ENCODE measurements at regions not wholly inside any gene's neighbourhood (a gene's known extent, or its start where the extent isn't known, plus 50 kb on each side); places are given as distances from the start of the nearest gene placed in this dataset.

DNA sequence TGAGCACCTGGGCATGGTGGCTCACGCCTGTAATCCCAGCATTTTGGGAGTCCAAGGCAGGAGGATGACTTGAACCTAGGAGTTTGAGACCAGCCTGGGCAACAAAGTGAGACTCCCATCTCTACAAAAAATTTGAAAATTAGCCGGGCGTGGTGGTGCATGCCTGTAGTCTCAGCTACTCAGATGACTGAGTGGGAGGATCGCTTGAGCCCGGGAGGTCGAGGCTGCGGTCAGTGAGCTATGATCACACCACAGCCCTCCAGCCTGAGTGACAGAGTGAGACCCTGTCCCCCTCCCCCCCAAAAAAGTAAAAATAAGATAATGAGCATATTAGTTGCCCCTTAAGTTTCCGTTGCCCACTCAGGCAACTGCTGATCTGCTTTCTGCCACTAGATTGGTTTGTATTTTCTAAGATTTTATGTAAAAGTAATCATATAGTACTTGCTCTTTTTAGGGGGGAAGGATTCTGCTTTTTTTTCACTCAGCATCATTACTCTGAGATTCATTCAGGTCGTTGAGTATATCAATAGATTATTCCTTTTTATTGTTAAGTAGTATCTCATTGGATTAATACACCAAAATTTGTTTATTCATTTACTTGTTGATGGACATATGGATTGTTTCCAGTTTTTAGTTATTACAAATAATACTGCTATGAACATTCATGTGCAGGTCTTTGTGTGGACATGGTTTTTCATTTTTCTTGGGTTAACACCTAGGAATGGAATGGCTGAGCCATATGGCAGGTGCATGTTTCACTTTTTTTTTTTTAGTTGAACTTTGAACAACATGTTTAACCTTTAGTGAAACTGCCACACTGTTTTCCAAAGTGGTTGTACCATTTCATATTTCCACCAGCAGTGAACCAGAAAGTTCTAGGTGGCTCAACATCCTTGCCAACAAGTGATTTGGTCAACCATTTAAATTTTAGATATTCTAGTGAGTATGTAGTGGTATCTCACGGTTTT lies 75.0 kb upstream of the SPRED2 start:
- H3K9me3 ChIP-seq (ENCODE audit: control insufficient read depth in 2 of 2, low read length in 2 of 2): no peaks in the 10 kb centered on the region
- no peaks in the 10 kb centered on the region for H3K27me3 ChIP-seq (ENCODE audit: control insufficient read depth in 1 of 2, insufficient read depth in 2 of 2, low read length in 2 of 2)
- no peak overlapping the region for H3K9ac ChIP-seq (ENCODE audit: low read length in 2 of 2)
- no peaks in the 10 kb centered on the region for H3K4me1 ChIP-seq (ENCODE audit: control insufficient read depth, insufficient read depth, low read length)
- H3K27ac ChIP-seq (ENCODE audit: low read length): no peak overlapping the region
- no peaks in the 10 kb centered on the region for H3K36me3 ChIP-seq (ENCODE audit: control insufficient read depth in 2 of 2, insufficient read depth in 2 of 2, low read length in 2 of 2)
- no peak overlapping the region for H3K4me3 ChIP-seq (ENCODE audit: low read length in 2 of 2)

DNA sequence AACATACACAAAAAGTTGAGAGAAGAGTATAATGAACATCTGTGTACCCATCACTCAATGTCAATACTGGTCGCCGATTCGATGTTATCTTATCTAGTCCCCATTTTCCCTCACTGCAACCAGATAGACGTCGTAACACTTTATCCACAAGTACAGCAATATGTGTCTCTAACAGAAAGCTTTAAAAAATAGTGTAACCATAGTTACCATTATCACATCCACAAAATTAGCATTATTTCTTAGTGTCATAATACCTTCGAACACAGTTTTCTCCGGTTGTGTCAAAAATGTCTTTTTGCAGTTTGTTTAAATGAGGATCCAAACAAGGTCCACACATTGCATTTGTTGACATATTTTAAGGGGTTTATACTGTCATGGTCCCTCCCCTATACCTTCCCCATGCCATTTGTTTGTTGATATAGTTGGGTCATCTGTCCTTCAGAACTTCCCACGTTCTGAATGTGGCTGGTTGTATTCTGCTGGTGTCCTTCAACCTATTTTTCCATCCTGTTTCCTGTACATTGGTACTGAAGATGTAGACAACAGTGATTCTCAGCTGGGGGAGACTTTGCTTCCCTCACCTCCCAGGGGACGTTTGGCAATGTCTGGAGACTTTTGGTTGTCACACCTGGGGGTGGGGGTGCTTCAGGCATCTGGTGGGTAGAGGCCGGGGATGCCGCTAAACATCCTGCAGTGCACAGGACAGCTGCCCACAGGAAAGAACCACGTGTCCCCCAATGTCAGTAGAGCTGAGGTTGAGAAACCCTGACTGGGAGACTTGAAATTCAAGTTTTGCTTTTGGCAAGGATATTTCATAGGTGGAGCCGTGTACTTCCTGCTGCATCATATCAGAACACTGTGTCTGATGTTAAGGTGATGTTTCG lies 72.7 kb upstream of the SPRED2 start:
- Histone ChIP-seq H3K4me1 (ENCODE audit: control insufficient read depth, insufficient read depth, low read length) (no peaks in the 10 kb centered on the region), H3K36me3 (ENCODE audit: control insufficient read depth in 2 of 2, insufficient read depth in 2 of 2, low read length in 2 of 2) (no peaks in the 10 kb centered on the region), H3K4me3 (ENCODE audit: low read length in 2 of 2) (no peak overlapping the region), H3K9ac (ENCODE audit: low read length in 2 of 2) (no peak overlapping the region), H3K27me3 (ENCODE audit: control insufficient read depth in 1 of 2, insufficient read depth in 2 of 2, low read length in 2 of 2) (no peaks in the 10 kb centered on the region), H3K27ac (ENCODE audit: low read length) (no peak overlapping the region), H3K9me3 (ENCODE audit: control insufficient read depth in 2 of 2, low read length in 2 of 2) (no peaks in the 10 kb centered on the region)

DNA sequence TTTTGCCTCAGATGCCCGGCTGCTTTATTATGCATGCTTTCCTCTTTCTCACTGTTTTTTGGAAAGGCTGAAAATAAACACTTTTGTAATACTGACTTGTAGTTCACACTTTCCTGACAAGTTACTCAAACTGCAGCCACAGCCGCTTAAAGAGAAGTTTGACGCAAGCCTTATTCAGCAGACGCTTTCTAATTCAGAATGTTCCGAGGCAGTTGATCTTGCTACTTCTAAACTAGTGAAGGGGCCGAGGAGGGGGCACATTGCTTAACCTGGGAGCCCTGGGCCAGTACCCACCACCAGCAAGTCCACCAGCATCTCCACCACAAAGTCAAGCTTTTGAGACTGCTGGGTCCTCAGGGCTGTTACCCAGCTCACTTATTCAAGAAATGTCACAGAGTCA lies 71.8 kb upstream of the SPRED2 start:
- Histone ChIP-seq H3K9ac (ENCODE audit: low read length in 2 of 2) (no peak overlapping the region), H3K27me3 (ENCODE audit: control insufficient read depth in 1 of 2, insufficient read depth in 2 of 2, low read length in 2 of 2) (no peaks in the 10 kb centered on the region), H3K27ac (ENCODE audit: low read length) (no peak overlapping the region)

DNA sequence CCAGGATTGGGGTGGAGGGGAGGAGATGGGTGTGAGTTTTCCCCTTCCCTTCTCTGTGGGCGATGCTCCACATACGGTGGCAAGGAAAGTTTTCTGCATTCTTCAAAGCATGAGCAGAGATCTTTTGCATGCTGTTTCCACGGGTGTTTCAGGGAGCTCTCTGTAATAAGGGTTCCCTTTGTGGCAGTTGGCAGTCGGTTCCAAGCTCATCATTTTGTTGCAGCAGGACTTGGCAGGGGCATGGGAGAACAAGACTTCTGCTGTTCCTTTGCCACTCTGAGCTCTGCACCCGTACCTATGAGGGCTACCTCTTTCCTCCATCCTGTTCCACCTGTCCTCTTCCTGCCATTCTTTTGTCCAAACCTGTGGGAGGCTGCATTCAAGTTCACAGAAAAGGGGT lies 71.3 kb upstream of the SPRED2 start:
- Histone ChIP-seq H3K27me3 (ENCODE audit: control insufficient read depth in 1 of 2, insufficient read depth in 2 of 2, low read length in 2 of 2) (no peaks in the 10 kb centered on the region), H3K36me3 (ENCODE audit: control insufficient read depth in 2 of 2, insufficient read depth in 2 of 2, low read length in 2 of 2) (no peaks in the 10 kb centered on the region), H3K9me3 (ENCODE audit: control insufficient read depth in 2 of 2, low read length in 2 of 2) (no peaks in the 10 kb centered on the region), H3K9ac (ENCODE audit: low read length in 2 of 2) (no peak overlapping the region), H3K27ac (ENCODE audit: low read length) (no peak overlapping the region), H3K4me3 (ENCODE audit: low read length in 2 of 2) (no peak overlapping the region), H3K4me1 (ENCODE audit: control insufficient read depth, insufficient read depth, low read length) (no peaks in the 10 kb centered on the region)

More for the DNA sequence above, 71.8 kb upstream of the SPRED2 start:
- Histone ChIP-seq H3K36me3 (ENCODE audit: control insufficient read depth in 2 of 2, insufficient read depth in 2 of 2, low read length in 2 of 2) (no peaks in the 10 kb centered on the region), H3K4me3 (ENCODE audit: low read length in 2 of 2) (no peak overlapping the region), H3K4me1 (ENCODE audit: control insufficient read depth, insufficient read depth, low read length) (no peaks in the 10 kb centered on the region), H3K9me3 (ENCODE audit: control insufficient read depth in 2 of 2, low read length in 2 of 2) (no peaks in the 10 kb centered on the region)

DNA sequence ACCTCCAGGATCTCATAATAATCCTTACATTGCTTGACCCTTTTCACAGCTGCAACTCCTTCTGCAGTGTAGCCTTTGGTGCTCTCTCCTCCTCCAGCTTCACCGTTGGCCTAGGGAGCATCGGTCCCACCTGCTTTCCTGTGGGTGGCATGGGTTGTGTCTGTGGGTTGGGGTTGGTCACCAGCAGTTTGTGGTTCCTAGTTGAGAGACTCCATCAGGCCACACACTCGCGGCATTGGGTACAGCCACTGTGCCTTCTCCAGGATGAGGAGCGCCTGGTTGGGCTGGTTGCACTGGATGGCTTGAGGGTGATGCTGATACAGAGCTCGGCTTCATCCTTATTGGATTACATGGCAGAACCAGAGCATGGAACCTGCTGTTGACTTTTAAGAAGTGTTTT lies 69.4 kb upstream of the SPRED2 start:
- H3K4me1 ChIP-seq (ENCODE audit: control insufficient read depth, insufficient read depth, low read length): no peaks in the 10 kb centered on the region
- H3K27ac ChIP-seq (ENCODE audit: low read length): no peak overlapping the region
- no peak overlapping the region for H3K4me3 ChIP-seq (ENCODE audit: low read length in 2 of 2)
- H3K9ac ChIP-seq (ENCODE audit: low read length in 2 of 2): no peak overlapping the region
- no peaks in the 10 kb centered on the region for H3K36me3 ChIP-seq (ENCODE audit: control insufficient read depth in 2 of 2, insufficient read depth in 2 of 2, low read length in 2 of 2)
- no peaks in the 10 kb centered on the region for H3K9me3 ChIP-seq (ENCODE audit: control insufficient read depth in 2 of 2, low read length in 2 of 2)
- no peaks in the 10 kb centered on the region for H3K27me3 ChIP-seq (ENCODE audit: control insufficient read depth in 1 of 2, insufficient read depth in 2 of 2, low read length in 2 of 2)

DNA sequence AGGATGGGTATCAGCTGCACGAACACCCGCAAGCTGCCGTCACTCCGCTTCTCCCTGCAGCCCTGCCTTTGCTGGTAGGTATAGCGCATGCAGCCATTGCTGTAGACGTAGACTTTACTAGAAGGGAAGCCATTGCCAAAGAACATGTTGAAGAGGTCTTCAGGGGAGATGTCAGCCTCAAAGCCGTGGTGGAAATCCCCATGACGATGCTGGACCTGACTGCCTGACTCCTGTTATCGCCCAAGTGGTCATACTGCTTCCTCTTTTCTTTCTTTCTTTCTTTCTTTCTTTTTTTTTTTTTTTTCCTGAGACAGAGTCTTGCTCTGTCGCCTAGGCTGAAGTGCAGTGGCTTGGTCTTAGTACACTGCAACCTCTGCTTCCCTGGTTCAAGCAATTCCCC lies 68.7 kb upstream of the SPRED2 start:
- Histone ChIP-seq H3K27me3 (ENCODE audit: control insufficient read depth in 1 of 2, insufficient read depth in 2 of 2, low read length in 2 of 2) (no peaks in the 10 kb centered on the region), H3K27ac (ENCODE audit: low read length) (no peak overlapping the region), H3K9me3 (ENCODE audit: control insufficient read depth in 2 of 2, low read length in 2 of 2) (no peaks in the 10 kb centered on the region), H3K4me1 (ENCODE audit: control insufficient read depth, insufficient read depth, low read length) (no peaks in the 10 kb centered on the region), H3K4me3 (ENCODE audit: low read length in 2 of 2) (no peak overlapping the region), H3K9ac (ENCODE audit: low read length in 2 of 2) (no peak overlapping the region), H3K36me3 (ENCODE audit: control insufficient read depth in 2 of 2, insufficient read depth in 2 of 2, low read length in 2 of 2) (no peaks in the 10 kb centered on the region)

DNA sequence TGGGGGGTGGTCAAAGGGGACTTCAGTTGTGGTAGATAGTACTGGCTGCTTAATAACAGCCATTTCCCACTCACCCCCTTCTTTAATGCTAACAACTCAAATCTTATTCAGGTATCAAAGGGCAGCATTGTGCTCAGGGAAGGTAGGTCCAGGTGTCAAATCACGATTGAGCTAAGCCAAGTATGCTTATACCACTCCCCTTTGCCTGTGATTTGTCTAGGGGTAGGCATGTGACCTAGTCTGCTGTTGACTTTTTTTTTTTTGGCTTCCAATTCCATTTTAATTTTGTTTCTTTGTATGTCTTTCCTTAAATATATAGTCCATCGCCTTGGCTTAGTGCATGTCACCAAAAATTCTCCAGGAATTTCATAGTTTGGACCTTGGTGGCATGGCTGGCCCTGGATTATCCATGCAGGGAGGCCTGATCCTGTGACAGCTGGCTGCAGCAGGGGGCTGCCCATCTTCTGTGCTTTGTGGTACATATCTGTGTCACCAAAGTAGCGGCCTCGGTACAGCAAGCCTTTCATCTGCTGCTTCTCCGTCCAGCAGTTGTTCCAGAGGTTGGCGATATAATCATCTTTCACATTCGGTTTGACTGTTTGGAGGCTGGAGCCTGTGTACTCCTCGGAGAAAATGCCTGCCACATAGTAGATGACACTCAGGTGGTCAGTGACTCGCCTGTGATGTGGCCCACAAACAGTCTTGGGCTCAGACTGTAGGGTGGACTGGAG lies 68.1 kb upstream of the SPRED2 start:
- Histone ChIP-seq H3K27me3 (ENCODE audit: control insufficient read depth in 1 of 2, insufficient read depth in 2 of 2, low read length in 2 of 2) (no peaks in the 10 kb centered on the region), H3K9ac (ENCODE audit: low read length in 2 of 2) (no peak overlapping the region), H3K4me3 (ENCODE audit: low read length in 2 of 2) (no peak overlapping the region), H3K27ac (ENCODE audit: low read length) (no peak overlapping the region), H3K4me1 (ENCODE audit: control insufficient read depth, insufficient read depth, low read length) (no peaks in the 10 kb centered on the region), H3K9me3 (ENCODE audit: control insufficient read depth in 2 of 2, low read length in 2 of 2) (no peaks in the 10 kb centered on the region), H3K36me3 (ENCODE audit: control insufficient read depth in 2 of 2, insufficient read depth in 2 of 2, low read length in 2 of 2) (no peaks in the 10 kb centered on the region)

DNA sequence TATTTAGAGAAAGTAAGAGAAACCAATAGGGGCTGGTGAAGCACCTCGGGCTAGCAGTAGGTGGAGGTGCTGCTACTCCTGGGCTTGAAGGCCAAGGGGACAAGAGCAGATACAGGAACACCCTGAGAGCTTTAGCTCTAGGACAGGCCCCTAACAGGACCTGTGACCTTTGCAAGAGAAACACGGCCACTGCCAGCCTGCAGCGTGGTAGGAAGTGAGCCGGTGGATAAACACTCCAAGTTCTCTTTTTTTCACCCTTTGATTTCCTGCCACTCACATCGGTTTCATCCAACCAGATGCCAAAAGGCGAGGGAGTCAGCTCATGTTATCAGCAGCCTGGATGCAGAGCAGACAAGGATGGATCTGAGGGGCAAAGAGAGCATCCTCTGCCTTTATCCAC lies 66.8 kb upstream of the SPRED2 start:
- H3K9me3 ChIP-seq (ENCODE audit: control insufficient read depth in 2 of 2, low read length in 2 of 2): no peaks in the 10 kb centered on the region
- H3K27me3 ChIP-seq (ENCODE audit: control insufficient read depth in 1 of 2, insufficient read depth in 2 of 2, low read length in 2 of 2): no peaks in the 10 kb centered on the region
- H3K9ac ChIP-seq (ENCODE audit: low read length in 2 of 2): no peak overlapping the region
- H3K4me3 ChIP-seq (ENCODE audit: low read length in 2 of 2): no peak overlapping the region
- no peak overlapping the region for H3K27ac ChIP-seq (ENCODE audit: low read length)
- no peaks in the 10 kb centered on the region for H3K4me1 ChIP-seq (ENCODE audit: control insufficient read depth, insufficient read depth, low read length)
- no peaks in the 10 kb centered on the region for H3K36me3 ChIP-seq (ENCODE audit: control insufficient read depth in 2 of 2, insufficient read depth in 2 of 2, low read length in 2 of 2)

DNA sequence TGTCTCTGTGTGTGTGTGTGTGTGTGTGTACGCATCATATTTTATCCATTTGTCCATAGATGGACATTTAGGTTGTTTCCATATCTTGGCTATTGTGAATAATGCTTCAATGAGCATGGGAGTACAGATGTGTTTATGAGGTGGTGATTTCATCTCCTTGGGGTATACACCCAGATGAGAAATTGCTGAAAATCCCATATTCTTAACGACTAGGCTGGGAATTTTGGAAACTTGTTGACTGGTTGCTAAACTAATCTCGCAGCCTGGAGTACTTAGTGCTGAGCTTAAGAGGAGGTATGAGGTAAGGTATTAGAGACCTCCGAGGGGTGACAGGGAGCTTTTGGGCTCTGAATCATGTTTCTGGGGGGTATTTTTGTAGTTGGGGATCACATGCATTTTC lies 66.0 kb upstream of the SPRED2 start:
- Histone ChIP-seq H3K36me3 (ENCODE audit: control insufficient read depth in 2 of 2, insufficient read depth in 2 of 2, low read length in 2 of 2) (no peaks in the 10 kb centered on the region), H3K27ac (ENCODE audit: low read length) (no peak overlapping the region)

DNA sequence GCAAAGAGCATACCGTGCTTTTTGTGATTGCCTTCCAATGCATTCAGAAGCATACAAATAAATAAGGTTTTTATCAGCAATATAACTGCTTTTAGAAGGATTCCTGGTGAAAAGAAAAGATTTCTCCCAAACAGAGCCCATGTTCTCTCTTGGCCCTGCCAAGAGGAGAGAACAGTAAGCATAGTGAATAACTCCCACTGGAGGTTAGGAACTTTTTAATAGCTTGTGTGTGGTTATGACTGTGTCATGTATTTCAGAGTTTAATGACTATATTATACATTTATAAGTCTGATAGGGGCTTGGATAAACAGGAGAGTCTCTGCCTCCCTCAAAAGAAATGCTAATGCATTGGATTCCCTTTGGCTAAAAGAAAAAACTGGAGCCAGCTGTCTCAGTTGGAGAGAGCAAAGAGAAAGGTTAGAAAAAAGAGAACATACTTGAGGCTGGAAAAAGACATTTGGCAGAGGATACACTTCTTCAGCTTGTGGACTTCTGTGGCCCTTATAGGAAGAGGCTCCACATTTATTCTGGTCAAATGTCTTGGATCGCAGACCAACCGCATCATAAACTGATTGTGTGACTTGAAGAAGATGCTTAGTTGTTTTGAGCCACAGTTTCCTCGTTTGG lies 63.0 kb upstream of the SPRED2 start:
- H3K4me1 ChIP-seq (ENCODE audit: control insufficient read depth, insufficient read depth, low read length): no peaks in the 10 kb centered on the region
- no peaks in the 10 kb centered on the region for H3K9me3 ChIP-seq (ENCODE audit: control insufficient read depth in 2 of 2, low read length in 2 of 2)
- no peaks in the 10 kb centered on the region for H3K27me3 ChIP-seq (ENCODE audit: control insufficient read depth in 1 of 2, insufficient read depth in 2 of 2, low read length in 2 of 2)
- no peak overlapping the region for H3K9ac ChIP-seq (ENCODE audit: low read length in 2 of 2)
- no peak overlapping the region for H3K27ac ChIP-seq (ENCODE audit: low read length)
- no peaks in the 10 kb centered on the region for H3K36me3 ChIP-seq (ENCODE audit: control insufficient read depth in 2 of 2, insufficient read depth in 2 of 2, low read length in 2 of 2)
- no peak overlapping the region for H3K4me3 ChIP-seq (ENCODE audit: low read length in 2 of 2)

More for the DNA sequence above, 66.0 kb upstream of the SPRED2 start:
- Histone ChIP-seq H3K4me3 (ENCODE audit: low read length in 2 of 2) (no peak overlapping the region), H3K9ac (ENCODE audit: low read length in 2 of 2) (no peak overlapping the region), H3K27me3 (ENCODE audit: control insufficient read depth in 1 of 2, insufficient read depth in 2 of 2, low read length in 2 of 2) (no peaks in the 10 kb centered on the region), H3K4me1 (ENCODE audit: control insufficient read depth, insufficient read depth, low read length) (no peaks in the 10 kb centered on the region), H3K9me3 (ENCODE audit: control insufficient read depth in 2 of 2, low read length in 2 of 2) (no peaks in the 10 kb centered on the region)
